ENCODE measurements at regions not wholly inside any gene's neighbourhood (a gene's known extent, or its start where the extent isn't known, plus 50 kb on each side); places are given as distances from the start of the nearest gene placed in this dataset.

DNA sequence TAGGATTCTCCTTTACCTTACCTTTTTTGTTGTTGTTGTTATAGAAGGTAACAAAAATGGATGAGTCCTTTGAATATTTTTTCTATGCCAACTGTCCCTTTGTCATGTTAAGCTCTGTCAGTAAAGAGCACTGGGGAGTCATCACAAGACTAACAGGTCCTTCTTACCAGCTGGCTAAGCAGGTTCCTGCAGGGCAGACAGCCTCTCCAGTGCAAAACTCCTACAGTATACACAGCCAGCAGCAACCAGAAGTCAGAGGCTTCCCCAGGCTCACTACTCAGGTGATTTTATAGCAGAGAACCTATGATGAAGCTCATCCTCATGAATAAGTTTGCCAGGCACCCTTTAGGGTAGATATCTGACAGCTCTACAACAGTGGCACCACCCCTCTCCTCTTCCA is 271.1 kb downstream of the RERGL start:
- TF ChIP-seq, protein P1, sequence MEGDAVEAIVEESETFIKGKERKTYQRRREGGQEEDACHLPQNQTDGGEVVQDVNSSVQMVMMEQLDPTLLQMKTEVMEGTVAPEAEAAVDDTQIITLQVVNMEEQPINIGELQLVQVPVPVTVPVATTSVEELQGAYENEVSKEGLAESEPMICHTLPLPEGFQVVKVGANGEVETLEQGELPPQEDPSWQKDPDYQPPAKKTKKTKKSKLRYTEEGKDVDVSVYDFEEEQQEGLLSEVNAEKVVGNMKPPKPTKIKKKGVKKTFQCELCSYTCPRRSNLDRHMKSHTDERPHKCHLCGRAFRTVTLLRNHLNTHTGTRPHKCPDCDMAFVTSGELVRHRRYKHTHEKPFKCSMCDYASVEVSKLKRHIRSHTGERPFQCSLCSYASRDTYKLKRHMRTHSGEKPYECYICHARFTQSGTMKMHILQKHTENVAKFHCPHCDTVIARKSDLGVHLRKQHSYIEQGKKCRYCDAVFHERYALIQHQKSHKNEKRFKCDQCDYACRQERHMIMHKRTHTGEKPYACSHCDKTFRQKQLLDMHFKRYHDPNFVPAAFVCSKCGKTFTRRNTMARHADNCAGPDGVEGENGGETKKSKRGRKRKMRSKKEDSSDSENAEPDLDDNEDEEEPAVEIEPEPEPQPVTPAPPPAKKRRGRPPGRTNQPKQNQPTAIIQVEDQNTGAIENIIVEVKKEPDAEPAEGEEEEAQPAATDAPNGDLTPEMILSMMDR (IDR thresholded peaks at IDR 0.05; ENCODE audit: low read depth, low read length) = no peak
- no peak for TF ChIP-seq MAX (IDR thresholded peaks at IDR 0.05; ENCODE audit: low read depth, low read length)

Data from NB4 (cell line).